ENCODE measurements at regions not wholly inside any gene's neighbourhood (a gene's known extent, or its start where the extent isn't known, plus 50 kb on each side); places are given as distances from the start of the nearest gene placed in this dataset.

DNA sequence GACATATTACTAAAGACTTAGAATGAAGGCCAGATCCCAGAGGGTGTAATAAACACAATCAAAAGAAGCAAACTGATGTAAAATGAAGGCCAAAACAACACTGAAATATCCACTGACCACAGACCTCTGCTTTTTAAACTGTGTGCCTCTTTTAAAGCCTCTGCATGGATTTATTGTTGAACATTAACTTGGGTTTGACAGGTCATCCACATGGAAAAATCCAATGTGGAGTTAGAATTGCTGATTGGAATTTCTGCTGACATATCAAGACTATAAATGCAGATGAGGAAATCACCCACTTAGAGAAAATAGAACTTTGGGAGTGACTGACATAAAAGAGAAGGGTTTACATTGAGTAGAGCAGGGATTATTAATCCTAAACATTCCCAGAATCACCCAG, 853.9 kb upstream of the RAG2 start:
- TF ChIP-seq, protein P1, sequence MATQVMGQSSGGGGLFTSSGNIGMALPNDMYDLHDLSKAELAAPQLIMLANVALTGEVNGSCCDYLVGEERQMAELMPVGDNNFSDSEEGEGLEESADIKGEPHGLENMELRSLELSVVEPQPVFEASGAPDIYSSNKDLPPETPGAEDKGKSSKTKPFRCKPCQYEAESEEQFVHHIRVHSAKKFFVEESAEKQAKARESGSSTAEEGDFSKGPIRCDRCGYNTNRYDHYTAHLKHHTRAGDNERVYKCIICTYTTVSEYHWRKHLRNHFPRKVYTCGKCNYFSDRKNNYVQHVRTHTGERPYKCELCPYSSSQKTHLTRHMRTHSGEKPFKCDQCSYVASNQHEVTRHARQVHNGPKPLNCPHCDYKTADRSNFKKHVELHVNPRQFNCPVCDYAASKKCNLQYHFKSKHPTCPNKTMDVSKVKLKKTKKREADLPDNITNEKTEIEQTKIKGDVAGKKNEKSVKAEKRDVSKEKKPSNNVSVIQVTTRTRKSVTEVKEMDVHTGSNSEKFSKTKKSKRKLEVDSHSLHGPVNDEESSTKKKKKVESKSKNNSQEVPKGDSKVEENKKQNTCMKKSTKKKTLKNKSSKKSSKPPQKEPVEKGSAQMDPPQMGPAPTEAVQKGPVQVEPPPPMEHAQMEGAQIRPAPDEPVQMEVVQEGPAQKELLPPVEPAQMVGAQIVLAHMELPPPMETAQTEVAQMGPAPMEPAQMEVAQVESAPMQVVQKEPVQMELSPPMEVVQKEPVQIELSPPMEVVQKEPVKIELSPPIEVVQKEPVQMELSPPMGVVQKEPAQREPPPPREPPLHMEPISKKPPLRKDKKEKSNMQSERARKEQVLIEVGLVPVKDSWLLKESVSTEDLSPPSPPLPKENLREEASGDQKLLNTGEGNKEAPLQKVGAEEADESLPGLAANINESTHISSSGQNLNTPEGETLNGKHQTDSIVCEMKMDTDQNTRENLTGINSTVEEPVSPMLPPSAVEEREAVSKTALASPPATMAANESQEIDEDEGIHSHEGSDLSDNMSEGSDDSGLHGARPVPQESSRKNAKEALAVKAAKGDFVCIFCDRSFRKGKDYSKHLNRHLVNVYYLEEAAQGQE (IDR thresholded peaks at IDR 0.05; ENCODE audit: borderline replicate concordance): peak; percentile 80
- TF ChIP-seq EP300 (conservative IDR thresholded peaks at IDR 0.05; ENCODE audit: poor library complexity, severe bottlenecking): no peak

DNA sequence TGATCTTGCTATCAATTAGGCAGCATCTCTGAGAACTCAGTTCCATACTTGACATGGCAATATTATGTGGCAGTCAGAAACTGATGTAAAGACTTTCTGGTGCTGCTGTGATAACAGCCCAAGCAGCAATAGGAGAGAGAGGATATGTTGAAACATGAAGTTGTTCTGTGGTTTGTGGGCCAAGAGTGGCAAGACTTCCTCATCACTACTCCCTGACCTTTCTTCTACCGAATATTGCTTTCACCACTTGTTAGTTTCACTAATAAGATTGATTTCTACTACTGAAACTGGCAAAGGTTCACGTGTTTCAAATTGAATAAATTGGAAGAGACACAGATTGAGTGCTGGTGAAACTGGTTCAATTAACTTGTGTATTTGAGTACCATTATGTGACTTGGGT, 852.6 kb upstream of the RAG2 start:
- Histone ChIP-seq H3K79me2 (replicated peaks; ENCODE audit: insufficient read depth, low read length) (no peaks in the 10 kb centered on the region), H3K27ac (ENCODE audit: low read length) (no peak overlapping the region), H2AFZ (ENCODE audit: low read depth, low read length) (no peak overlapping the region), H3K4me3 (ENCODE audit: low read length) (no peak overlapping the region), H3F3A (ENCODE audit: insufficient read depth, low read length, poor library complexity, severe bottlenecking) (no peaks in the 10 kb centered on the region), H3K27me3 (ENCODE audit: insufficient read depth, low read depth, low read length) (no peaks in the 10 kb centered on the region), H3K4me2 (ENCODE audit: low read length) (no peak overlapping the region), H4K20me1 (ENCODE audit: insufficient read depth) (no peaks in the 10 kb centered on the region), H3K36me3 (ENCODE audit: insufficient read depth, low read length) (no peaks in the 10 kb centered on the region), H3K9me2 (ENCODE audit: insufficient read depth, low read length) (no peaks in the 10 kb centered on the region), H3K9ac (ENCODE audit: low read length) (no peak overlapping the region), H3K9me3 (ENCODE audit: low read length) (no peaks in the 10 kb centered on the region)
- TF ChIP-seq EP300 (conservative IDR thresholded peaks at IDR 0.05; ENCODE audit: poor library complexity, severe bottlenecking) (no peak), TAF1 (IDR thresholded peaks at IDR 0.05; ENCODE audit: low read depth) (no peak), RAD21 (conservative IDR thresholded peaks at IDR 0.05) (no peak), POLR2AphosphoS5 (IDR thresholded peaks at IDR 0.05) (no peak), MXI1 (conservative IDR thresholded peaks at IDR 0.05; ENCODE audit: poor library complexity, severe bottlenecking) (no peak), SMC3 (conservative IDR thresholded peaks at IDR 0.05; ENCODE audit: poor library complexity) (no peak), EZH2 (IDR thresholded peaks at IDR 0.05; ENCODE audit: borderline replicate concordance, insufficient read depth, low read length, poor library complexity, severe bottlenecking) (no peak)
- TF ChIP-seq, protein P2, sequence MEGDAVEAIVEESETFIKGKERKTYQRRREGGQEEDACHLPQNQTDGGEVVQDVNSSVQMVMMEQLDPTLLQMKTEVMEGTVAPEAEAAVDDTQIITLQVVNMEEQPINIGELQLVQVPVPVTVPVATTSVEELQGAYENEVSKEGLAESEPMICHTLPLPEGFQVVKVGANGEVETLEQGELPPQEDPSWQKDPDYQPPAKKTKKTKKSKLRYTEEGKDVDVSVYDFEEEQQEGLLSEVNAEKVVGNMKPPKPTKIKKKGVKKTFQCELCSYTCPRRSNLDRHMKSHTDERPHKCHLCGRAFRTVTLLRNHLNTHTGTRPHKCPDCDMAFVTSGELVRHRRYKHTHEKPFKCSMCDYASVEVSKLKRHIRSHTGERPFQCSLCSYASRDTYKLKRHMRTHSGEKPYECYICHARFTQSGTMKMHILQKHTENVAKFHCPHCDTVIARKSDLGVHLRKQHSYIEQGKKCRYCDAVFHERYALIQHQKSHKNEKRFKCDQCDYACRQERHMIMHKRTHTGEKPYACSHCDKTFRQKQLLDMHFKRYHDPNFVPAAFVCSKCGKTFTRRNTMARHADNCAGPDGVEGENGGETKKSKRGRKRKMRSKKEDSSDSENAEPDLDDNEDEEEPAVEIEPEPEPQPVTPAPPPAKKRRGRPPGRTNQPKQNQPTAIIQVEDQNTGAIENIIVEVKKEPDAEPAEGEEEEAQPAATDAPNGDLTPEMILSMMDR (IDR thresholded peaks at IDR 0.05; ENCODE audit: poor library complexity, severe bottlenecking): no peak
- TF ChIP-seq, protein P1 (IDR thresholded peaks at IDR 0.05; ENCODE audit: borderline replicate concordance): no peak

More for the DNA sequence above, 853.9 kb upstream of the RAG2 start:
- Histone ChIP-seq H3K9ac (ENCODE audit: low read length) (no peak overlapping the region), H3K79me2 (replicated peaks; ENCODE audit: insufficient read depth, low read length) (no peaks in the 10 kb centered on the region), H3K27ac (ENCODE audit: low read length) (no peak overlapping the region), H3K36me3 (ENCODE audit: insufficient read depth, low read length) (no peaks in the 10 kb centered on the region), H2AFZ (ENCODE audit: low read depth, low read length) (no peak overlapping the region), H3K4me2 (ENCODE audit: low read length) (no peak overlapping the region), H3F3A (ENCODE audit: insufficient read depth, low read length, poor library complexity, severe bottlenecking) (no peaks in the 10 kb centered on the region), H3K4me3 (ENCODE audit: low read length) (no peak overlapping the region), H3K9me2 (ENCODE audit: insufficient read depth, low read length) (no peaks in the 10 kb centered on the region), H3K9me3 (ENCODE audit: low read length) (no peaks in the 10 kb centered on the region), H4K20me1 (ENCODE audit: insufficient read depth) (no peaks in the 10 kb centered on the region), H3K27me3 (ENCODE audit: insufficient read depth, low read depth, low read length) (no peaks in the 10 kb centered on the region)
